Posterior cingulate gyrus (tissue), 11 donors: ENCODE measurements at regions not wholly inside any gene's neighbourhood (a gene's known extent, or its start where the extent isn't known, plus 50 kb on each side); places are given as distances from the start of the nearest gene placed in this dataset.
A peak's percentile ranks its signal among the peaks of the same experiment; 100 is the strongest.
"Not testable (repeated sequence)": the region's sequence is repeated elsewhere in the genome, so short reads cannot be mapped to it uniquely, and the experiment has no call there.

Source experiments
- DNase-seq, 10 donors: peaks; one replicate each; pipeline versions ENCODE4 v3.0.0 to v3.0.0-alpha.2; 2020 to 2021; ENCODE audit warnings: mixed read lengths in 3 of 10
- intact Hi-C: fragments of 100-400 bp; cut with DNase I; formaldehyde crosslinking; loops from one replicate; pipeline ENCODE4 v1.15.1; 2023

DNA sequence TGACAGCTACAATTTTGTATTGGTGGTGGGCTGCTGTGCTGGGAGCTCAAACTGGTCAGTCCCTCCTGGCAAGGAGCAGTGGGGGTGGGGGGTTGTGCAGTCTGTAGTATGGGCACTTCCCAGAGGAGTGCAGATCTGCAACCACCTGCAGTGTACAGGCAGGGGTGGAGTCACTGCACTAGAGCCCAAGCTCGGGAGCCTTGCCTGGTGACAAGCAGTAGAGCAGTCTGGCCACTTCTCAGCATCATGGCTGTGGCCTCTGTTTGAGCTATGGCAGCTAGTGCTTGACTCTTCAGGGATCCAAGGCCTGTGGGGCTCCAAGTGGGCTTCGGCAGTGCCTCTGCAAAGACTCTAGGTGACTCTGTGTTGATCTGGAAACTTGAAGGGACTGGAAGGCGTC, 585.1 kb upstream of the GRM3 start:
- DNase-seq = peak in 2 of 10 donors; percentile 45 to 57
- intact Hi-C loops = no loop called here

DNA sequence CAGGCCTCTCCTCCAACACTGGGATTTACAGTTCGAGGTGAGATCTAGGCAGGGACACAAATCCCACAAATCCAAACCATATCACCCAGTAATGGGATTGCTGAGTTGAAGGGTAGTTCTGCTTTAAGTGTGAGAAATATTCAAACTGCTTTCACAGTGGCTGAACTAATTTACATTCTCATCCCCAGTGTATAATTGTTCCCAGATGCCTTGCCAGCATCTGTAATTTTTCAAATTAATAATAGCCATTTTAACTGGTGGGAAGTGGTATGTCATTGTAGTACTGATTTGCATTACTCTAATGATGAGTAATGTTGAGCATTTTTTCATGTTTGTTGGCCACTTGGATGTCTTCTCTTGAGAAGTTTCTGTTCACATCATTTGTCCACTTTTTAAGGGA, 592.8 kb upstream of the GRM3 start:
- no peak for DNase-seq
- intact Hi-C loops = no loop called here

DNA sequence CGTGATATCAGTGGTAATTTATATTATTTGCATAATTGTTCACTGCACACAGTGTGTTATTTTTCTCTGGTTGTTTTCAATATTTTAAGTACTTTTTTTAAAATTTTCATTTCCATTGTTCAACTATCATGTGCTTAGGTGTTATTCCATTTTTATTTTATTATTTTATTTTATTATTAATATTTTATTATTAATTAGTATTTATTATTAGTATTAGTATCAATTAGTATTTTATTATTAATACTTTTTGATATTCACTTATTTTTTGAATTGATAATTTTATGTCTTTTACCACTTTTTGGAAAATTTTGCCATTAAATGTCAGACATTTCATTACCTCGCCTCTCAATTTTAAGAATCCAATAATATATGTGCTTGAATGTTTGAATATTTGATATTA, 593.8 kb upstream of the GRM3 start:
- DNase-seq = no peak
- intact Hi-C loops = no loop called here

DNA sequence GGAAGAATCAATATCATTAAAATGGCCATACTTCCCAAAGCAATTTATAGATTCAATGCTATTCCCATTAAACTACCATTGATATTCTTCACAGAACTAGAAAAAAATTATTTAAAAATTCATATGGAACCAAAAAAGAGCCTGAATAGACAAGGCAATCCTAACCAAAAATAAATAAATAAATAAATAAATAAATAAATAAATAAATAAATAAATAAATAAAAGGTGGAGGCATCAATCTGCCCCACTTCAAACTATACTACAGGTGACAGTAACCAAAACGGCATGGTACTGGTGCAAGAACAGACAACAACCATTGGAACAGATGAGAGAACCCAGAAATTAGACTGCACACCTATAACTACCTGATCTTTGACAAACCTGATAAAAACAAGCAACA, 598.5 kb upstream of the GRM3 start:
- DNase-seq, intact Hi-C loops: not testable (repeated sequence)

DNA sequence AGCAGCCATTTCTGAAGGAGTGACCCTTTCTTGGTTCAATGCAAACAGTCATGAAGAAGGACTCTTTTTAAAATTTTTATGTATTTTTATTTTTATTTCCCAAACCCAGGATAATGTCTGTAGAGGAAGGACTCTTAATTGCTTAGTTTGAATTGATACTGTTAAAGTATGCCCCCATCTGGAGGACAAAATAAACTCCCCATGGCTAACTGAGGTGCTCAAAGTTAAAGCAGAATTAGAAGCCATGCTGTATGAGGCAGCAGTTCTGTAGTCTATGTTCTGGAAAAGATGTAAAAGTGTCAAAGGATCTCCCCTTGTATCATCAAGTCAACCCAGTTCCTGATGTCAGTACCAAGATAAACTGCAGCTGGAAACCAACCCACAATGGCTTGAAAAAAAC, 617.9 kb upstream of the GRM3 start:
- DNase-seq = no peak

DNA sequence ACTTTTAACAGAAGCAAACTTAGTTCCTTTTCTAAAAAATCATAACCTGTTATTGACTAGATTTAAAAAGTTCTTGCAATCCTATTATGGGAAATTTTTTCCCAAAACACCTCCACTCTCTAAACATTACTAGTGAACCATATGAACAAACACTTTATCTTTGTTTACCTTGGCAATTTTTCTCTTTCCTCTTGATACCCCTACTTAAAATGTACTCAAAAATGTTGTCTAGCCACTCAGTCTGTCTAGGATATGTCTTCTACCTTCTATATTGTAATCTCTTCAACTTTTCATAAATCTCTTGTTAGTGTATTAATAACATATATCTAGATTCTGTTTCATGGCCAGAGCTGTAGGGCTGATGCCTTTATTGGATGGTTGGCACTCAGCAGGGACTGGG, 630.0 kb upstream of the GRM3 start:
- DNase-seq = no peak
- intact Hi-C loops = no loop called here

More for the DNA sequence above, 617.9 kb upstream of the GRM3 start:
- intact Hi-C loops = no loop called here

DNA sequence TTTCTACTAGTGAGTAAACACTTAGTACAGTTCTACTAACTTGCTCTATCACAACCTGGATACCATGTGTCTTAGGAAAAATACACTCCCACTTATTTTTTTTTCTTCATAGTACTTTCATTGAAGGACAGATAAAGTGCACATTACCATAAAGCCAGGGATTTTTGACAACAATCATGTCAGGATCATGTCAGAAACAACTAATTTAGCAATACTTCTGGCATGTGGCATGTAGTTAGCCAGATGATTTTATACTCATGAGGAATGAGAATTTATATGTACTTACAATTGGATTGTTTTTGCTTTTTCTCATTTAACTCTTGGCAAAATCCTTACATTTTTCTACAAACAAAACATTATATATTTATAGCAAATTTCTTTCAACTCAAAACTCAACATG, 630.7 kb upstream of the GRM3 start:
- intact Hi-C loops = no loop called here
- no peak for DNase-seq

DNA sequence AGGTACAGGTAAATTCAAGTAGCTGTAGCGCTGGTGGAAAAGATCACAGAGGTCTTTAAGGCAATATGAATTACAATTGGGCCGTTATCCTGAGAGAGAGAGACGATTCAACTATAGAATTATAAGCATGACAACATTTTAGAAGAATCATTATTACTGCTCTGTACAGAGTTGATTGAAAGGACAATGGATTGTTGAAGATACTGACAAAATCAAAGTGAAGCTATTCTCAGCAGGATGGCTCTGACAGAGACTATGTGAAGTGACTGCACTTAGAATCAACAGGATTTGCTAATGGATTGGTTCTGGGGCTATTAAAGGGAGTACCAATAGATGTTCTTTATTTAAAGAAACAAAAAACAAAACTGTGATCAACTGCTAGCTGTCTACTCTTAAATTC, 634.8 kb upstream of the GRM3 start:
- DNase-seq = no peak
- intact Hi-C loops = no loop called here

DNA sequence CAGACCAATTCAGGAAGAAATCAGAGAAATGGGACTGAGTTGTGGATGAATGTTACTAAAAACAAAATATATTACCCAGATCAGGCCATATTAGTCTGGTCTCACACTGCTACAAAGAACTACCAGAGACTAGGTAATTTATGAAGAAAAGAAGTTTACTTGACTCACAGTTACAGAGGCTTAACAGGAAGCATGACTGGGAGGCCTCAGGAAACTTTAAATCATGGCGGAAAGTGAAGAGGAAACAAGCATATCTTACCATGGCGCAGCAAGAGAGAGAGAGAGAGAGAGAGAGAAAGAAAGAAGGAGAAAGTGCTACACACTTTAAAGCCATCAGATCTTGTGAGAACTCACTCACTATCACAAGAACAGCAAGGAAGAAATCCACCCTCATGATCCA, 636.8 kb upstream of the GRM3 start:
- DNase-seq = no peak
- intact Hi-C loops = no loop called here

DNA sequence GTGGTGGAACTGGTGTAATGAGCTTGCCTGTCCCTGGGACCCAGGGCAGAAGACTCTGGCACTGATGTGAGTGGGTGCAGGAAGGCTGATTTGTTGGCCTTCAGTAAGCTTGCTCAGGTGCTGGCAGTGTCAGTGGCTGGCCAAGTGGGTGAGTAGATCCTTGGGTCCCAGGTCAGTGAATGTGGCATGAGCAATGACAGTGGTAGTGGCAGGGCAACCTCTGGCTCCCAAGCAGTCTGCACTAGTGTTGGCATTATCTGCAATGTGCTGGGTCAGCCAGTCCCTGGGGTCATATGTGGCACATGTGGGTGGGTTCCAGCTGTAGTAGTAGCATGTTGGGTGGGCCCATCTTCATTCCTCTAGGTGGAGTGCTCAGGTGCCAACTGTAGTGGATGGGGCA, 640.9 kb upstream of the GRM3 start:
- peak in 2 of 10 donors; percentile 53 to 56 for DNase-seq
- intact Hi-C loops = no loop called here

DNA sequence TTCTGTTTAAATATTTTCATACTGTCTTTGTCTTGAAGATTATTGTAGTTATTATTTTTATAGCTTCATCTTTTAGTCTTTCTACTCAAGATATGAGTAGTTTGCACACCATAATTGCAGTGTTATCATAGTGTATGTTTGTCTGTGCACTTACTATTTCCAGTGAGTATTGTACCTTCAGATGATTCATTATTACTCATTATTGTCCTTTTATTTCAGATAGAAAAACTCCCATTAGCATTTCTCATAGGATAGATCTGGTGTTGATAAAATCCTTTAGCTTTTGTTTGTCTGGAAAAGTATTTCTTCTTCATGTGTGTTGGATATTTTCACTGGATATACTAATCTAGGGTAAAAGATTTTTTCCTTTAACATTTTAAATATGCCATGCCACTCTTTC, 646.2 kb upstream of the GRM3 start:
- no peak for DNase-seq
- intact Hi-C loops = no loop called here

DNA sequence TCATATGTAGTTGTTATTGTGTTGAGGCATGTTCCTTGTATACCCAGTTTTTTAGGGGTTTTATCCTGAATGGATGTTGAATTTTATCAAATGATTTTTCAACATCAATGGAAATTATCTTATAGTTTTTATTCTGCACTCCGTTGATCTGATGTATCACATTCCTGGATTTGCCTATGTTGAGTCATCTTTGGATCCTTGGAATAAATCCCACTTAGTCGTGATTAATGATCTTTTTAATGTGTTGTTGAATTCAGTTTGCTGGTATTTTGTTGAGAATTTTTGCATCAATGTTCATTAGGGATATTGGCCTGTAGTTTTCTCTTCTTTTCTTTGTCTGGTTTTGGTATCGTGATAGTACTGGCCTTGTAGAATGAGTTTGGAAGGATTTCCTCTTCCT, 648.6 kb upstream of the GRM3 start:
- intact Hi-C loops = no loop called here
- DNase-seq = no peak

DNA sequence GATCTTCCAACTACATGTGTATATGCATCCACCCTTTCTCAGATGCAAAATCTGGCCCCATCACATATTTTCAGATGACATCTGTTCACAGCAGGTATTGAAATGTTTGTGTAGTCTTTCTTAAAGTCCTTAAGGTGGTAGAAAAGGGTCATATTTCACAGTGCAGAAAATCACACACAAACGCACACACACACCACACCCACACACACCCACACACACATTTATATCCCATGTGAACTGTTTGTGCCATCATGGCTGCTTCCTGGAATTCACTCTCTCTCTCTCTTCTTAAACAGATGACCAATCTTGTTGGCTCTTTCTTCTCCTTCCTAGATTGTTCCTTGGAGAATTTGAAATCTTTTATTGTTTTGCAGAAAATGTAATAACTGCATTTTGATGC, 663.0 kb upstream of the GRM3 start:
- intact Hi-C loops = no loop called here
- no peak for DNase-seq

DNA sequence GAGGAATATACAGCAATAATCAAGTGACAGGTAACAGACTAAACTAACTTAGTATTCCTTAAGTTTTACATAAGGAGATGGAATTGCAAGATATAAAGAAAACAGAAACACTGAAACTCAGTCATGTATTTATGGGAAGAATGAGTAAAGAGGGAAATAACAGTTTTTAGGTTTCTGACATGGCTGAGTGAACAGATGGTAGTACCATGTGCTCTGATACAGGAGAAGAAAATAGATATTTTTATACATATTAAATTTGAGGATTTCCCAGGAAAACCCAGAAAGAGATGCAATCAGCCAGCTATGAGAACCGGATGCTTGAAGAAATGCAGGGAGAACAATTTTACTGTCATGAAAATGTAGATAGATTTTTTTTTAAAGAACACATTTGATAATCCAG, 669.5 kb upstream of the GRM3 start:
- intact Hi-C loops = no loop called here
- DNase-seq = no peak

DNA sequence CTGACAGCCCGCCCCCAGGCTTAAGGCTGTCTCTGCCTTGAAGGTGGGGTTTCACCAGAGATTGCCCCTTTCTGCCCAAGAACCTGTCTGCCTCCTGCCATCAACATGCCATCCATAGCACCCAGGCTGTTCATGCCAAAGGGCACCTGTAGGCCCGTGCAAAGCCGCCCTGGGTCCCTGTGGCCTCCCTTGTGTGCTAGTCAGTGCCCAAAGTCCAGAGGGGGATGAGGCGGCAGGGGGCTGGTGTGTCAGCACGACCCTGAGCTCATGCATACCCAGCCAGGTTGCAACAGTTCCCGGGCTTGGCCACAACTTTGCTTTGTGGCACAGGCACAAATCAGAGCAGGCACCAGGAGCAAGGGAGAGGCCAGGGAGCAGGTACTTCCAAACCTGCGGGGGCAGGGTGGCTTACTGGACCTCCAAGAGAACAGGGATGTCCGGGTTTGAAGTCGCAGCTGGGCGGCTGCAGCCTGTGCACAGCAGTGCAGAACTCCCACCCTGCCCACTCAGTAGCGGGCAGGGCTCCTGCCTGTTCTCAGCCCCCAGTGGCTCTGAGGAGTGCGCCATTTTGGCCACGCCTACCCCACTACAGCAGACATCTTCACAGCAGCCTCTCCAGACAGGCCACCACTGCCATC, 671.1 kb upstream of the GRM3 start:
- DNase-seq = peak in 2 of 10 donors; percentile 63 to 79
- intact Hi-C loops = no loop called here

DNA sequence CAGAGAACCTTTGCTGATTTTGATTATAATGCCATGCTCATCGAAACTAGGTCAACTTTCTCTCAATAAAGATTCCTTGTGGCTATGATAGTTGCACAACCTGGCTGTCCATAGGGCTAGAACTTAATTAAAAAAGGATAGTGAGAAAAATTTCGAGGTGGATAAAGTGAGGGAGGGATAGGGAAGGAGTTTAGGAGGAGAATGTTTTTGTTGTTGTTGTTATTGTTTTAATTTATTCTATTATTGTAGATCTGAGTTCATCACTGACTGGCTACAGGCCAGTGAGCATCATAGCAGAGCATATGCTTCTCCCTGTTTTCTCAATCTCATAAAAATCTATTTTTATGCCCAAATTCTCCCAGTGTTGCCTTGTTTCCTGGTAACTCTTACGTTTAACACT, 688.7 kb upstream of the GRM3 start:
- intact Hi-C loops = no loop called here
- no peak for DNase-seq

DNA sequence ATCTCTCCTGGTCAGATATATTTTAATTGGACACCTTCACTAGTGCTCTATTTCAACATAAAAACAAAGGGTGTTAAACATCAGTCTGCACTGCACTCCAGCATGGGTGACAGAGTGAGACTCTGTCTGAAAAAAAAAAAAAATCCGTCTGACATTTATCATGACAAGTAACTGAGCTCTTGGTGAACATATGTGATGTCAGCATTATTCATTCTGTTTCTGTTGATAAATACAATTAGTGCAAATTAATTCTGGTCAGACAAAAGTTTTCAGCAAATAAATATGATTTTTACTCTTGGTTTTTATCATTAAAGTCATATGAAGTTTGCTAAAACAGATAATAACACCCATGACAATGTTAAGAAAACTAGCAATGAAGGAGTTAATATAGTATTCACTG, 692.8 kb upstream of the GRM3 start:
- DNase-seq = no peak
- intact Hi-C loops = no loop called here

DNA sequence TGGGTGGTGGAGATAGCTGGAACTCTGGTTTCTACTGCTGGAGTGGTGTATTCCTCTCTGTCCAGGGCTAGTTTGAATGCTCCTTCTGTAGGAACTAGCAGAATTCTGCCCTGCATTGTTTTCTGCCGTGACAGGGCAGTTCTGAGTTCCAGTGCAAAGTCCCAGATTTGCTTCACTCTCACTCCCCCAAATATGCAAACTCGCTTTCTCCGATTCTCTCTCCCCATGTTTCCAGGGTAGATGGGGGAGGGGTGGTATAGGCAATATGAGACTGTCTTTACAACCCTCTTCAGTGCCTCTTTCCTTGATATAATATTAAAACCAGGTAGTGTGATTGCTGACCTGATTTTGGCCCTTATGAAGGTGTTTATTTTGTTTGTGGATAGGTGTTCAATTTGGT, 693.3 kb upstream of the GRM3 start:
- intact Hi-C loops = no loop called here
- no peak for DNase-seq

DNA sequence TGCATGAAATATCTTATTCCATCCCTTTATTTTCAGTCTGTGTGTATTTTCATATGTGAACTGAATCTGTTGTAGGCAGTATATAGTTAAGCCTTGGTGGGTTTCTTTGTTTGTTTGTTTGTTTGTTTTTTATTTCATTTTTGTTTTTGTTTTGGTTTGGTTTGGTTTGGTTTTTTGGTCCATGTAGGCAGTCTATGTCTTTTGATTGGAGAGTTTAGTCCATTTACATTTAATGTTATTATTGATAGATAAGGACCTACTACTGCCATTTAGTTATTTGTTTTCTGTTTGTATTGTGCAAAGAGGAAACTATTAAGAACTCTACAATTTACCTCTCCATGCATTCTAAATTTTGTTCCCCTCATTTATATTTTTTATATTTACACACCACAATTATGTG, 695.9 kb upstream of the GRM3 start:
- DNase-seq = no peak
- intact Hi-C loops = no loop called here

DNA sequence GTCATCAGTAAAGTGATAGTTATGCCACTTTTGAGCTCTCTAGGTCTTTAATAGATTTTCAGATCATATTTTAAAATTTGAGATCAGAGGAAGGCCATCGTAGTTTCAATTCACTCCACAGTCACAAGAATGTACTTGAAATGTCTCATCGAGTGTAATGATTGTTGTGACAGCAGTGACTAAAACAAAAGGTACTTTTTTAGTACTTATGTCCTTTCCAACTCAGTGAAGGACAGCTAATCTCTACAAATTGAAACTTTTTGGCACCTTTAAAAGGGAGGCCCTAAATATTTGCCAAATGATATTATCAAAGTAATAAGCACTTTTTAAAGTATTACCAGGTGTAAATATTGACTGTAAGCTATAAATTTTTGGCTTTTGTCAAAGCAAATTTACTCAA, 702.9 kb upstream of the GRM3 start:
- no peak for DNase-seq
- intact Hi-C loops = no loop called here

DNA sequence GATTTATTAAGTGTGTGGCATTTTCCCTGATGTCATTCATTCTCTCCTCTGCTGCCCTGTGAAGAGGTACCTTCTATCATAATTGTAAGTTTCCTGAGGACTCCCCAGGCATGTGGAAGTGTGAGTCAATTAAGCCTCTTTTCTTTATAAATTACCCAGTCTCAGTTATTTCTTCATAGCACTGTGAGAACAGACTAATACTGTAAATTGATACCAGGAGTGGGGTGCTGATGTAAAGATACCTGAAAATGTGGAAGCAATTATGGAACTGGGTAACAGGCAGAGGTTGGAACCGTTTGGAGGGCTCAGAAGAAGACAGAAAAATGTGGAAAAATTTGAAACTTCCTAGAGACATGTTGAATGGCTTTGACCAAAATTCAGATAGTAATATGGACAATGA, 711.8 kb upstream of the GRM3 start:
- intact Hi-C loops = no loop called here
- DNase-seq = no peak

DNA sequence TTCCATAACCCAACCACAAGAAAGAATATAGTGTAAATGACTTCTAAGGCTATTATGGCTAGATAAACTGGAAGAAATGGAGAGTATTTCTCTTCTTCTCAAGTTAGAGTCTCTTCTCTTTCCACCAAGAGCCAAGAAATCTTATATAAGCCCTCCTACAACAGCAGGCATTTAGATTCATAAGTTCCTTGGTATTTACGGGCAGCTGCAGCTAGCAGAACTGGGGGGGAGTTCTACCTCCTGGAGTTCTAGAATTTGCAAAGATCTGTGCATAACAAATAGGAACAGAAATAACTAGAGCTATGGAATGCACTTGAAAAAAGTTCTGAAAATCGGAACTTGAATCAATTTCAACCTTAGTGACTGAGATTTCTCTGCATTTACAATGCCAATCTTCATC, 715.2 kb upstream of the GRM3 start:
- DNase-seq = peak in 1 of 10 donors; percentile 7

DNA sequence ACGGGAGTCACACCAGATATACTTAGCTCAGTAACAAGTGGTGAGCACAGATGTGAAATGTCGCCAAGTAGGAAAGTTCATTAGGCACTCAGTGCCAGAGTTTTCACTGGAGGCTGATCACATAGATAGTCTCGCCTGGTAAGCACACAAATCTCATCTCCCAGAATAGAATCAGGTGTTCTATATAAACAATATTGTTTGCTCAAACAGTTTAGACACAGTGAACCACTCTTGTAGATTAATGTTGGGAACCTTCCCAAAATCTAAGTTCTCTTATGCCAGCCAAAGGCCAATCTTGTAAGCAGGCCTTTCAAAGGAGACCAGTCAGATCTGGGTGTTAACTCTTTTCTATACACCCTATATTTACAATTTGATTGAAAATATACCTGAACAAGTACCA, 716.5 kb upstream of the GRM3 start:
- intact Hi-C loops = no loop called here
- DNase-seq = no peak

More for the DNA sequence above, 715.2 kb upstream of the GRM3 start:
- intact Hi-C loops = no loop called here
